ENCODE measurements at regions not wholly inside any gene's neighbourhood (a gene's known extent, or its start where the extent isn't known, plus 50 kb on each side); places are given as distances from the start of the nearest gene placed in this dataset.

GRCh38 chr6:17045581-17046322 is 56.1 kb upstream of the STMND1 start:
- TF ChIP-seq, protein P1, sequence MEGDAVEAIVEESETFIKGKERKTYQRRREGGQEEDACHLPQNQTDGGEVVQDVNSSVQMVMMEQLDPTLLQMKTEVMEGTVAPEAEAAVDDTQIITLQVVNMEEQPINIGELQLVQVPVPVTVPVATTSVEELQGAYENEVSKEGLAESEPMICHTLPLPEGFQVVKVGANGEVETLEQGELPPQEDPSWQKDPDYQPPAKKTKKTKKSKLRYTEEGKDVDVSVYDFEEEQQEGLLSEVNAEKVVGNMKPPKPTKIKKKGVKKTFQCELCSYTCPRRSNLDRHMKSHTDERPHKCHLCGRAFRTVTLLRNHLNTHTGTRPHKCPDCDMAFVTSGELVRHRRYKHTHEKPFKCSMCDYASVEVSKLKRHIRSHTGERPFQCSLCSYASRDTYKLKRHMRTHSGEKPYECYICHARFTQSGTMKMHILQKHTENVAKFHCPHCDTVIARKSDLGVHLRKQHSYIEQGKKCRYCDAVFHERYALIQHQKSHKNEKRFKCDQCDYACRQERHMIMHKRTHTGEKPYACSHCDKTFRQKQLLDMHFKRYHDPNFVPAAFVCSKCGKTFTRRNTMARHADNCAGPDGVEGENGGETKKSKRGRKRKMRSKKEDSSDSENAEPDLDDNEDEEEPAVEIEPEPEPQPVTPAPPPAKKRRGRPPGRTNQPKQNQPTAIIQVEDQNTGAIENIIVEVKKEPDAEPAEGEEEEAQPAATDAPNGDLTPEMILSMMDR (conservative IDR thresholded peaks at IDR 0.05; ENCODE audit: low read depth, low read length): no peak
- no peak for TF ChIP-seq EZH2 (IDR thresholded peaks at IDR 0.05; ENCODE audit: borderline replicate concordance, low read depth, low read length, poor library complexity, severe bottlenecking)
